Hepatocyte (in vitro differentiated cells): ENCODE measurements at regions not wholly inside any gene's neighbourhood (a gene's known extent, or its start where the extent isn't known, plus 50 kb on each side); places are given as distances from the start of the nearest gene placed in this dataset.

ENCODE experiments used
- DNase-seq: peaks from one replicate; pipeline ENCODE4 v3.0.0-alpha.2; 2016; ENCODE audit warnings: low spot score
- H2AFZ ChIP-seq: fragments of 200-600 bp; sonication (generic); 2 replicates; pipeline ENCODE4 v1.6.0; 2016; ENCODE audit warnings: antibody characterized with exemption, mild to moderate bottlenecking
- H3K27ac ChIP-seq: fragments of 200-600 bp; sonication (generic); 2 replicates; pipeline ENCODE4 v1.5.1; 2016; ENCODE audit warnings: mild to moderate bottlenecking
- H3K27me3 ChIP-seq: fragments of 200-600 bp; sonication (generic); 2 replicates; pipeline ENCODE4 v1.6.1; 2016
- H3K36me3 ChIP-seq: fragments of 200-600 bp; sonication (generic); replicated peaks from 2 replicates; pipeline ENCODE4 v1.5.1; 2016; ENCODE audit warnings: low read depth; ENCODE audit not compliant: insufficient read depth
- H3K4me1 ChIP-seq: fragments of 200-600 bp; sonication (generic); 2 replicates; pipeline ENCODE4 v1.5.1; 2016; ENCODE audit warnings: mild to moderate bottlenecking, moderate library complexity; ENCODE audit not compliant: insufficient read depth
- H3K4me2 ChIP-seq: fragments of 200-600 bp; sonication (generic); 2 replicates; pipeline ENCODE4 v1.6.0; 2016
- H3K4me3 ChIP-seq: fragments of 200-600 bp; sonication (generic); 2 replicates; pipeline ENCODE4 v1.5.1; 2016; ENCODE audit warnings: mild to moderate bottlenecking
- H3K79me2 ChIP-seq: fragments of 200-600 bp; sonication (generic); 2 replicates; pipeline ENCODE4 v1.6.0; 2017; ENCODE audit warnings: mild to moderate bottlenecking
- H3K9me2 ChIP-seq: fragments of 200-600 bp; sonication (generic); replicated peaks from 2 replicates; pipeline ENCODE4 v1.6.0; 2017; ENCODE audit warnings: mild to moderate bottlenecking; ENCODE audit not compliant: insufficient read depth
- H3K9me3 ChIP-seq: fragments of 200-600 bp; sonication (generic); 2 replicates; pipeline ENCODE4 v1.5.1; 2016; ENCODE audit warnings: low read depth, mild to moderate bottlenecking
- H4K20me1 ChIP-seq: fragments of 200-600 bp; sonication (generic); 2 replicates; pipeline ENCODE4 v1.6.0; 2016; ENCODE audit warnings: mild to moderate bottlenecking; ENCODE audit not compliant: insufficient read depth, poor library complexity, severe bottlenecking
- CTCF ChIP-seq: fragments of 200-600 bp; sonication (generic); IDR thresholded peaks from 2 replicates; pipeline ENCODE4 v1.5.1; 2016; ENCODE audit warnings: antibody characterized with exemption, mild to moderate bottlenecking; ENCODE audit not compliant: poor library complexity
- EZH2 ChIP-seq: fragments of 200-600 bp; sonication (generic); IDR thresholded peaks from 2 replicates; pipeline ENCODE4 v1.6.1; 2016; ENCODE audit warnings: antibody characterized with exemption, mild to moderate bottlenecking, borderline replicate concordance
- EZH2phosphoT487 ChIP-seq: fragments of 200-600 bp; sonication (generic); IDR thresholded peaks from one replicate; pipeline ENCODE4 v1.6.1; 2018; ENCODE audit warnings: antibody characterized with exemption, mild to moderate bottlenecking, low read depth, moderate library complexity; ENCODE audit not compliant: unreplicated experiment, severe bottlenecking
- WGBS: methylation state at CpG from one replicate; pipeline ENCODE4 v1.1.6; 2016; ENCODE audit warnings: low lambda C conversion rate; ENCODE audit errors: missing lambda C conversion rate; 5-methylcytosine and 5-hydroxymethylcytosine counted together

DNA sequence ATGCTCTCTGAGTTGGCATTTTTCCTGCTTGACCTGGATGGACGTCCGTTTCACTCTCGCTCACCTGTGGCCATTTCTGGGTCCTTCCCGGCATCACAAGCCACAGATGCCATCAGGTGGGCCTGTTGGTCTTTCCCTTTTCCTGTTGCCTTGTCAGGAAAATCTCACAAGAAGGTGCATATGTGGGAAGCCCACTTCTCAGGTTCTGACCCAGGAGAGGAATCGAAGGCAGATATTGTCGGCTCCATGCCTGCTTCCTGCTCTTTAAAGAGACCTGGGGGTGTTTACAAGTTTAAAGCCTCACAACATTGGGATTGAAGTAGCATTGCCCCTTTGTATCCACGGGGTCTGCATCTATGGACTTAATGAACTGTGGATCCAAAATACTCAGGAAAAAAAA lies 357.9 kb downstream of the RPS24 start:
- no peak overlapping the region for H2AFZ ChIP-seq
- no peaks in the 10 kb centered on the region for H4K20me1 ChIP-seq
- 91% methylated on average over 7 of the region's 7 CpGs for WGBS
- TF ChIP-seq CTCF (no peak), EZH2 (no peak), EZH2phosphoT487 (no peak)
- H3K27me3 ChIP-seq: peaks cover 3% of the 10 kb centered on the region
- no peak for DNase-seq
- no peaks in the 10 kb centered on the region for H3K9me3 ChIP-seq
- no peaks in the 10 kb centered on the region for H3K9me2 ChIP-seq
- H3K36me3 ChIP-seq: no peaks in the 10 kb centered on the region
- no peak overlapping the region for H3K27ac ChIP-seq
- H3K4me3 ChIP-seq: no peak overlapping the region
- no peaks in the 10 kb centered on the region for H3K4me1 ChIP-seq
- H3K79me2 ChIP-seq: no peaks in the 10 kb centered on the region
- no peak overlapping the region for H3K4me2 ChIP-seq

DNA sequence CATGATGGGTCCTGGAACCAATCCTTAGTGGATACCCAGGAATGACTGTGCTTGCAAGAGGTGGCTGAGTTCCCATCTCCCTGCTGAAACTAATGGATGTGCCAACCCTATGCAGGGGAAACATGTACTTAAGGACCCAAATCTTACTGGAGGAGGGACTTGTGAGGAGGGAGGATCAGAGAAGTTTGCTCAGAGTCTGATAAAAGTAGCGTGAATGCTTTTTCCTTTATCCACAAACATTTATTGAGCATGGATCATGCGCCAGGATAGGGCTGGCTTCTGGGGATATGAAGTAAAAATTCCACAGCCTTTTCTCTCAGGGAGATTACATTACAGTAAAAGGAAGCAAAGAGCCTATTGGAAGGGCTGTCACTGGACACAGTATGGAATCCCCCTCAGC lies 358.5 kb downstream of the RPS24 start:
- Histone ChIP-seq H3K36me3 (no peaks in the 10 kb centered on the region), H3K4me3 (no peak overlapping the region), H3K9me3 (no peaks in the 10 kb centered on the region), H3K9me2 (no peaks in the 10 kb centered on the region), H3K79me2 (no peaks in the 10 kb centered on the region), H3K27ac (no peak overlapping the region), H3K4me1 (no peaks in the 10 kb centered on the region), H2AFZ (no peak overlapping the region), H3K27me3 (peaks cover 3% of the 10 kb centered on the region), H4K20me1 (no peaks in the 10 kb centered on the region), H3K4me2 (no peak overlapping the region)
- 66% methylated on average over 2 of the region's 2 CpGs for WGBS
- no peak for DNase-seq
- TF ChIP-seq EZH2 (no peak), CTCF (no peak), EZH2phosphoT487 (no peak)

DNA sequence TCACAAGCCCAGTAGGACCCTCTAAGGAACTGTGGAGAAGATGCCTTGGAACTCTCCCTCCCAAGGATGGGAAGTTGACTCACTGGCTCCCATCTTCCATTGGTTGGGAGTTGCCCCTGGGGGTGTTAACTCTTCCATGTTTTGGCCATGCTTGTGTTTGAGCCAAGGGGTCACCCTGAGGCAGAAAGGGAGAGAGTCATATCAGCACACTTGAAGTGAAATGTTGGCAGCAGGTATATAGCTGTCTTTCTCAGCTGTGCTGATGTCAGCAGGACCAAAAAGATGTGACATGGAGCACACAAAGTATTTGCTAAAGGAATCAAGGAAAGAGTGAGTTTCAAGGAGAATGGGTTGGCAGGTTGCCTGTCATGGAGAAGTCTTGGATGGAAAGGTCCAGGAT lies 359.4 kb downstream of the RPS24 start:
- no peak overlapping the region for H2AFZ ChIP-seq
- TF ChIP-seq EZH2 (no peak), EZH2phosphoT487 (no peak), CTCF (no peak)
- H3K4me3 ChIP-seq: no peak overlapping the region
- H3K79me2 ChIP-seq: no peaks in the 10 kb centered on the region
- no peaks in the 10 kb centered on the region for H3K9me2 ChIP-seq
- no peaks in the 10 kb centered on the region for H3K27me3 ChIP-seq
- no peaks in the 10 kb centered on the region for H3K36me3 ChIP-seq
- H3K4me2 ChIP-seq: no peak overlapping the region
- no peaks in the 10 kb centered on the region for H3K9me3 ChIP-seq
- no peaks in the 10 kb centered on the region for H4K20me1 ChIP-seq
- H3K27ac ChIP-seq: no peak overlapping the region
- no peaks in the 10 kb centered on the region for H3K4me1 ChIP-seq
- DNase-seq: no peak

DNA sequence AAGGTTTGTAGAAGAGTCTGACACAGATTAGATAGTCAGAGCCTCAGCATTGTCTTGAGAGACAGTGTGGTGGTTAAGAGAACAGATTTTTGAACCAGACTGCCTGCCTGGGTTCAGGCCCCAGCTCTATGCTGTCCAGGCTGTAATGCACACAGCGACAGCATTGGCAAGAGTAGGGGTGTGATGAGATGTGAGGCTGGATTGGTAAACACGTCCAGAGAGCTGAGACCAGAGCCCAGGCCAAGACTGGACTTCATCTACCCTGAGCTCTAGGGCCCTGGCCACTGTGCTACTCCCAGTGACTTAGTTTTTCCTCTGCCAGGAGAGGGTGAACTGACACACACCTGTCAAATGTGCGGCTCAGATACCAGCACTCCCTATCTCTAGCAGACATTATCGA lies 360.4 kb downstream of the RPS24 start:
- H3K36me3 ChIP-seq: no peaks in the 10 kb centered on the region
- H3K4me3 ChIP-seq: no peak overlapping the region
- no peak overlapping the region for H3K27ac ChIP-seq
- H3K9me3 ChIP-seq: no peaks in the 10 kb centered on the region
- H3K4me2 ChIP-seq: no peak overlapping the region
- DNase-seq: no peak
- 94% methylated on average over 4 of the region's 4 CpGs for WGBS
- no peaks in the 10 kb centered on the region for H3K79me2 ChIP-seq
- TF ChIP-seq CTCF (no peak), EZH2 (no peak), EZH2phosphoT487 (no peak)
- H2AFZ ChIP-seq: no peak overlapping the region
- no peaks in the 10 kb centered on the region for H3K9me2 ChIP-seq
- no peaks in the 10 kb centered on the region for H3K4me1 ChIP-seq
- no peaks in the 10 kb centered on the region for H3K27me3 ChIP-seq
- H4K20me1 ChIP-seq: no peaks in the 10 kb centered on the region
